Left lung (tissue), 4 donors: ENCODE measurements at regions not wholly inside any gene's neighbourhood (a gene's known extent, or its start where the extent isn't known, plus 50 kb on each side); places are given as distances from the start of the nearest gene placed in this dataset.
"Not testable (repeated sequence)": the region's sequence is repeated elsewhere in the genome, so short reads cannot be mapped to it uniquely, and the experiment has no call there.

Experiments used
- ATAC-seq: fragments of 200-7000 bp; cut with Tn5 transposase; one replicate; pipeline ENCODE4 v1.9.1; 2020; ENCODE audit warnings: moderate library complexity
- DNase-seq, 4 donors: peaks; one replicate each; pipeline ENCODE4 v3.0.0-alpha.2; 2013 to 2020
- H3K27ac ChIP-seq, 2 donors: fragments of 200-600 bp; sonication (generic) in 1 of 2; one replicate each; pipeline versions ENCODE4 v1.5.0 to v1.8.0; 2020 to 2021
- H3K27me3 ChIP-seq, 2 donors: fragments of 200-600 bp; sonication (generic) in 1 of 2; one replicate each; pipeline versions ENCODE4 v1.5.0 to v1.8.0; 2020 to 2021
- H3K36me3 ChIP-seq, 2 donors: fragments of 200-600 bp; sonication (generic) in 1 of 2; one replicate each; pipeline versions ENCODE4 v1.5.0 to v1.8.0; 2020 to 2021
- H3K4me1 ChIP-seq, 2 donors: fragments of 200-600 bp; one replicate each; pipeline ENCODE4 v1.8.0; 2021
- H3K4me3 ChIP-seq, 2 donors: fragments of 200-600 bp; sonication (generic) in 1 of 2; one replicate each; pipeline versions ENCODE4 v1.5.0 to v1.8.0; 2020 to 2021; ENCODE audit warnings: mild to moderate bottlenecking in 1 of 2
- H3K9me3 ChIP-seq, 2 donors: fragments of 200-600 bp; sonication (generic) in 1 of 2; one replicate each; pipeline versions ENCODE4 v1.5.0 to v1.8.0; 2020 to 2021
- intact Hi-C, 2 donors: fragments of 100-400 bp; cut with DNase I; formaldehyde crosslinking; loops; one replicate each; pipeline versions ENCODE4 v1.11.2 to v1.14.2; 2022
- TF ChIP-seq, protein P1 (sequence below), 2 donors: fragments of 200-600 bp; sonication (generic) in 1 of 2; IDR thresholded peaks; one replicate each; pipeline versions ENCODE4 v1.5.0 to v1.8.0; 2021; ENCODE audit warnings: antibody characterized with exemption in 2 of 2
- donor health status: DM: no; HTN: yes; CAD: no.
- donor health status: DM: no; HTN: no; CAD: no.

DNA sequence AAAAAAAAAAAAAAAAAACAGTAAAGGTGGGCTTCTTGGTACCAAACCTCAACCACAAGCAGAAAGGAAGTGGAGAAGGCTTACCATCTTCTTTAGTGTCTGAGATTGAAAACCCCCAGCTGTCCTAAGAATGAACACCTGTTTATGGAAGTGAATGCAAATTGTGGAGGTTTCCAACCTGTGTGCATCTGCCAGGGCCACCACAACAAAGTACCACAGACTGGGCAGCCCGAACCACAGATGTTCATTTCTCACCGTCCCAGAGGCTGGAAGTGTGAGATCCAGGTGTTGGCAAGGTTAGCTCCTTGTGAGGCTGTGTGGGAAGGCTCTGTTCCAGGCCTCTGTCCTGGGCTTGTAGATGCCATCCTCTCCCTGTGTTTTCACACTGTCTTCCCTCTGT lies 348.7 kb downstream of the SETD4 start:
- no peak overlapping the region for H3K27ac ChIP-seq
- TF ChIP-seq, protein P1, sequence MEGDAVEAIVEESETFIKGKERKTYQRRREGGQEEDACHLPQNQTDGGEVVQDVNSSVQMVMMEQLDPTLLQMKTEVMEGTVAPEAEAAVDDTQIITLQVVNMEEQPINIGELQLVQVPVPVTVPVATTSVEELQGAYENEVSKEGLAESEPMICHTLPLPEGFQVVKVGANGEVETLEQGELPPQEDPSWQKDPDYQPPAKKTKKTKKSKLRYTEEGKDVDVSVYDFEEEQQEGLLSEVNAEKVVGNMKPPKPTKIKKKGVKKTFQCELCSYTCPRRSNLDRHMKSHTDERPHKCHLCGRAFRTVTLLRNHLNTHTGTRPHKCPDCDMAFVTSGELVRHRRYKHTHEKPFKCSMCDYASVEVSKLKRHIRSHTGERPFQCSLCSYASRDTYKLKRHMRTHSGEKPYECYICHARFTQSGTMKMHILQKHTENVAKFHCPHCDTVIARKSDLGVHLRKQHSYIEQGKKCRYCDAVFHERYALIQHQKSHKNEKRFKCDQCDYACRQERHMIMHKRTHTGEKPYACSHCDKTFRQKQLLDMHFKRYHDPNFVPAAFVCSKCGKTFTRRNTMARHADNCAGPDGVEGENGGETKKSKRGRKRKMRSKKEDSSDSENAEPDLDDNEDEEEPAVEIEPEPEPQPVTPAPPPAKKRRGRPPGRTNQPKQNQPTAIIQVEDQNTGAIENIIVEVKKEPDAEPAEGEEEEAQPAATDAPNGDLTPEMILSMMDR (IDR thresholded peaks at IDR 0.05) = no peak
- H3K4me1 ChIP-seq = no peaks in the 10 kb centered on the region
- ATAC-seq (no peak), DNase-seq (no peak)
- no peaks in the 10 kb centered on the region for H3K36me3 ChIP-seq
- no peaks in the 10 kb centered on the region for H3K27me3 ChIP-seq
- no peak overlapping the region for H3K4me3 ChIP-seq
- no peaks in the 10 kb centered on the region for H3K9me3 ChIP-seq
- intact Hi-C loops = no loop called here

DNA sequence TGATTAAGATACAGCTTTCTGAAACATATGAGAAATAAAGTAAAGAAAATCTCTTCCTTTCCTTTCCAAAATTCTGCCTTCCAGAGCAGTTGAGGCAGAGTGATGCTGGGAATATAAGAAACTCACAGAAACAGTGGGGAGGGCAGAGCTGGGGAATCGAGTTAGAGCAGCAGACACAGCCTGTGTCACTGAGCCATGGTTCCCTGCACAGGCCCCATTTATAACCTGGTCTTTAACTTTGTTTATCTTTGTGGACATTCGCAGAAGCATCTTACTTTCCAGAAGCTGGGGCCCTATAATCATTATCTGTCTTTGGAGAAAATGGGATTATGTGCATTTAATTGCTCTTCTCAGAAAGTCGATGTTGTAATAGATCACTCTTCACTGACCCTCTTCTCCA lies 349.1 kb downstream of the SETD4 start:
- DNase-seq = no peak
- TF ChIP-seq, protein P1 (IDR thresholded peaks at IDR 0.05) = no peak
- Histone ChIP-seq H3K36me3 (no peaks in the 10 kb centered on the region), H3K4me3 (no peak overlapping the region), H3K27ac (no peak overlapping the region), H3K4me1 (no peaks in the 10 kb centered on the region), H3K9me3 (no peaks in the 10 kb centered on the region), H3K27me3 (no peaks in the 10 kb centered on the region)
- intact Hi-C loops = no loop called here
- ATAC-seq = no peak

DNA sequence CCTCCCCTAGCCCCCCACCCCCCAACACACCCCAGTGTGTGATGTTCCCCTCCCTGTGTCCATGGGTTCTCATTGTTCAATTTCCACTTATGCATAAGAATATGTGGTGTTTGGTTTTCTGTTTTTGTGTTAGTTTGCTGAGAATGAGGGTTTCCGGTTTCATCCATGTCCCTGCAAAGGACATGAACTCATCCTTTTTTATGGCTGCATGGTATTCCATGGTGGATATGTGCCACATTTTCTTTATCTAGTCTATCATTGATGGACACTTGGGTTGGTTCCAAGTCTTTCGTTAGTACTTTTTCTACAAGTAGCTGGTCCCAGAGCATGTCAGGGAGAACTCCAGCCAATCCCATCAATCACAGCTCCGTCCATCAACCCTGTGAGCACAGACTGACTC lies 350.3 kb downstream of the SETD4 start:
- H3K4me3 ChIP-seq, intact Hi-C loops, H3K27me3 ChIP-seq, ATAC-seq, DNase-seq, H3K27ac ChIP-seq, H3K9me3 ChIP-seq, H3K36me3 ChIP-seq, H3K4me1 ChIP-seq: not testable (repeated sequence)

DNA sequence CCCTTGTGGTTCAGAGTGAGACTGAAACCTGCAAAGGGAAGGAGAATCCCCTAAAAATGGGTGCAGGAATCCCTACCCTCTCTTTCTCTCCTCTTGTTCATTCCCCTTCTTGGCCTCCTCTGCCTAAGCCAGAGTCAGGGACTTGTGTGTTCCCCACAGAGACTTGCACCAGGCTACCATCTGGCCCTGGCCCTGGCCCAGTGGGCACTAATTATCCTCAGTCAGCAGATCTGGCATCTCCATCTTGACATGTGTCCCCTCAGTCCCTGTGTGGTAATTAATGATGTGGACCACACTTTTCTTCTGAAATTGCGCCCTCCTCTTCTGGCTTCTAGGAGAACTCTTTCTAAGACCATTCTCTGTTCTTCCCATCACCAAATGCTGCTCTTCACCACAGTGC lies 354.4 kb downstream of the SETD4 start:
- Histone ChIP-seq H3K4me3 (no peak overlapping the region), H3K36me3 (no peaks in the 10 kb centered on the region), H3K27me3 (peaks cover 0 to 4% of the 10 kb centered on the region in 2 donors), H3K9me3 (no peaks in the 10 kb centered on the region), H3K4me1 (no peaks in the 10 kb centered on the region), H3K27ac (no peak overlapping the region)
- DNase-seq (no peak), ATAC-seq (no peak)
- intact Hi-C loops = no loop called here
- TF ChIP-seq, protein P1 (IDR thresholded peaks at IDR 0.05) = no peak

DNA sequence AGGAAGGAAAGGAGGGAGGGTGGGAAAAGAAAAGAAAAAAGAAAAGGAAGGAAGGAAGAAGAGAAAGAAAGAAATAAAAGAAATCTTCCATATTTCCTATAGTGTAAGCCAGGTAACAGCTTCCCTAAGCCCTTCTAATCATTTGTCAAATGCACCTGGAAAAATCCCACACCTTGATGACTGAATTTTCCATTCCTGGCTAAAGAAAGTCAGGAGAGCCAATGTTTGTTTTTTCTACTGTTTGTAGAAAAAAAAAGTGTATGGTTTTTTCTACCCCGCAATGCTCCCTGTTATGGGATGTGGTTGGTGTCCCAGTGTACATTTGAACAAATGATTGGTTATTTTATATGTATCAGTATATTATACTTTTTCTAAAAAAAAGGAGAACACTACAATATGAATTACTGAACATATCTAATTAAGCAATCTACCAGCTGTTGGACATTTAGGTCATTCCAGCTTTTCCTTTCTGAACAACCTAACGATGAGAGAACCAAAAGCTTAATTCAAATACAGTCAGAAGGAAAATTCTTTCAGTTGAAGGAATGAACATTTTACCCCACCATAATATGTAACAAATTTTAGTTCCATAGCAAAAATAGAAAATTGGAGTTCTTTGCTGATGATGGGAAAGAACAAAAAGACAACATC lies 355.0 kb downstream of the SETD4 start:
- intact Hi-C loops = no loop called here
- Histone ChIP-seq H3K9me3 (no peaks in the 10 kb centered on the region), H3K27ac (no peak overlapping the region), H3K4me3 (no peak overlapping the region), H3K4me1 (no peaks in the 10 kb centered on the region), H3K36me3 (no peaks in the 10 kb centered on the region), H3K27me3 (peaks cover 0 to 4% of the 10 kb centered on the region in 2 donors)
- DNase-seq (no peak), ATAC-seq (no peak)
- TF ChIP-seq, protein P1 (IDR thresholded peaks at IDR 0.05) = no peak

DNA sequence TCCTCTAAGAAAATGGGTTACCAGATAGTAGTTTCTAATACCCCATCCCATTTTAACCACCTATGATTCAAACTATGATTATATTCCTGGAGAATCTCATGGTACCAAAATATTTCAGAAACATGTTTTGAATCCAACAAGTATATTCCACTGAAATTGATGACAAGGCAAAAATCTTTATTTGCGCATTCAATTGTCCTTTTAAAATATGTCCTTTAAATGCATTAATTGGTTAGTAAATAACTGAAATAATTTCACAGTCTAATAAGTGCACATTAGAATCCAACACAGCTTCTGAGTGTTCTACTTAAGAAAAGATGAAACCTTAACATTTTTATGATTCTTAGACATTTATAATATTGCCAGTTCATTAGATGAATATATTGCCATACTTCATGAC lies 356.6 kb downstream of the SETD4 start:
- DNase-seq (no peak), ATAC-seq (no peak)
- Histone ChIP-seq H3K27me3 (peaks cover 0 to 4% of the 10 kb centered on the region in 2 donors), H3K4me1 (no peaks in the 10 kb centered on the region), H3K36me3 (no peaks in the 10 kb centered on the region), H3K4me3 (no peak overlapping the region), H3K9me3 (no peaks in the 10 kb centered on the region), H3K27ac (no peak overlapping the region)
- TF ChIP-seq, protein P1 (IDR thresholded peaks at IDR 0.05) = no peak
- intact Hi-C loops = no loop called here
